ENCODE measurements at regions not wholly inside any gene's neighbourhood (a gene's known extent, or its start where the extent isn't known, plus 50 kb on each side); places are given as distances from the start of the nearest gene placed in this dataset.
A peak's percentile ranks its signal among the peaks of the same experiment; 100 is the strongest.

DNA sequence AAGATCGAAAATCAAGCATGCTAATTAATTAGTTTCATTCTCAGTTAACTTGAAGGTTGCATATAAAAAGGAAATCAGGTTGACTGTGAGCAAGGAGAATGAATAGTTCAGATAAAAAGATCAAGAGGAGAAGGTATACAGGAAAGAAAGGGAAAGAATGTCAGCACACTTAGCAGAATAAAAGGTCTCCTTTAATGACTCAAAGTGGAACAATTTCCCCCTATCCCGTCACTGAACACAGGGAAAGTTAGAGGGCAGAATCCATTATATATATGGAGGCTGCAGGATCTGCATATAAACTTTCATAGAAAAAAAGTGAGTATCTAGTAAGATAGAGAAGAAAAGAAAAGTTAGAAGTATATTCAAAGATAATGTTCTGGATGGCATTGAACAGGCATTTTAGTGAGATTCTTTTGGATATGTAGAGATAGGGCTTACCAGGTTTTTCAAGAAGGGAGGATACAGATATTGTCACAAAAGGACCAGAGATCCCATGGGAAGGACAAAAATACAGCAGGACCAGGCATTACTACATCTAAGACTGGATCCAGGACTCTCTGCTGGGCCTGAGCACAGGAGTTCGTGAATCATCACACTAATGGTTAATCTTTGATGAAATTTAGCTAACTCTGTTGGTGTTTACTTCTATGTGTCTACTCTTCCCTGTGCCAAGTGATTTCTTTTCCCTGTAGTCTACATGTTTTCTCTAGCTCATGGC, 988.2 kb upstream of the ARRDC3 start:
- no peaks in the 10 kb centered on the region for H3K36me3 ChIP-seq
- TF ChIP-seq CTCF (IDR thresholded peaks at IDR 0.05) = no peak
- FAIRE-seq = no peak
- no peaks in the 10 kb centered on the region for H3K27me3 ChIP-seq
- WGBS, 2 donors = 40 to 62% methylated on average over 3 of the region's 3 CpGs
- intact Hi-C loops (cut with DNase I) = no loop called here
- no peak overlapping the region for H3K27ac ChIP-seq
- H3K4me3 ChIP-seq = no peak overlapping the region
- no peak for ATAC-seq
- H3K4me1 ChIP-seq = no peaks in the 10 kb centered on the region
- H3K9me3 ChIP-seq = no peaks in the 10 kb centered on the region
- no peak for DNase-seq

DNA sequence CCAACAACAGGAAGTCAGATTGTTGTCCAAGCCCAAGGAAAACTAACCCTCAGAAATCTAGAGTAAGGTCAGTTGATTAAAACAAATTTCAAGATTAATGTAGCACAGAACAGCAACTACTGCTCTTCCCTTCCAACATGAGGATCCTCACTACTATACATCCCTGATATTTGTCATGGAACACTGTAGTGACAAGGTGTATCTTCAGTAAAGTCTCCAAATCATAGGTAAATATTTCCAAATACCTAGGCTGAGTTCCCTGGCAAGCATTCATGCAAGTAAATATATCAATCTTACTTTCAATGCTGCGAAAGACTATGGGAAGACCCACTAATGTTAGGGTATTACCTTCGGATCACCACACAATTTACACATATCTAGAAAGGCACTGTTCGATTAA, 986.9 kb upstream of the ARRDC3 start:
- WGBS, 2 donors = 53 to 57% methylated on average over 3 of the region's 3 CpGs
- ATAC-seq = no peak

DNA sequence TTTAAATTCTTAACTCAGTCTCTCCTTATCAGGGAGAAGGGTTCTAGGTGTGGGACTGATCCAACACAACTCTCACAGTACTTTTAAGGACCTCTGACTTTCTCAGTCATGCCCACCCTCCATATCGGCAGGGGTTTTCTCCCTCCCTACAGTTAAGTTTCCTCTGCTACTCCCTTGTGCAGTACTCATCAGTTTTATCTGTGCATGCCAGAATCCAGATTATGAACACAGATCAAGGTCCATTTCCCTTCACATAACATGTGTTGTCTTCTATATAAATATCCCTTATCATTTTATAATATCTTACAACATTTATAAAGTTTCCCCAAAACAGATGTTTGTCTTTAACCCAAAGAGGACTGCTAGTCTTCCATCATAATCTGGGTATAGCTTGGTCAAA, 986.5 kb upstream of the ARRDC3 start:
- no peak for TF ChIP-seq CTCF (IDR thresholded peaks at IDR 0.05)
- no peaks in the 10 kb centered on the region for H3K27me3 ChIP-seq
- no peak for DNase-seq
- no peaks in the 10 kb centered on the region for H3K36me3 ChIP-seq
- FAIRE-seq = no peak
- intact Hi-C loops (cut with DNase I) = no loop called here
- no peak overlapping the region for H3K27ac ChIP-seq
- WGBS, 2 donors = 70 to 76% methylated on average over 1 of the region's 1 CpG
- no peaks in the 10 kb centered on the region for H3K9me3 ChIP-seq
- no peak for ATAC-seq
- H3K4me3 ChIP-seq = no peak overlapping the region
- no peaks in the 10 kb centered on the region for H3K4me1 ChIP-seq

More for the DNA sequence above, 986.9 kb upstream of the ARRDC3 start:
- H3K4me1 ChIP-seq = no peaks in the 10 kb centered on the region
- H3K27me3 ChIP-seq = no peaks in the 10 kb centered on the region
- no peaks in the 10 kb centered on the region for H3K36me3 ChIP-seq
- H3K4me3 ChIP-seq = no peak overlapping the region
- H3K9me3 ChIP-seq = no peaks in the 10 kb centered on the region
- no peak for TF ChIP-seq CTCF (IDR thresholded peaks at IDR 0.05)
- intact Hi-C loops (cut with DNase I) = no loop called here
- no peak overlapping the region for H3K27ac ChIP-seq
- DNase-seq (no peak), FAIRE-seq (no peak)

DNA sequence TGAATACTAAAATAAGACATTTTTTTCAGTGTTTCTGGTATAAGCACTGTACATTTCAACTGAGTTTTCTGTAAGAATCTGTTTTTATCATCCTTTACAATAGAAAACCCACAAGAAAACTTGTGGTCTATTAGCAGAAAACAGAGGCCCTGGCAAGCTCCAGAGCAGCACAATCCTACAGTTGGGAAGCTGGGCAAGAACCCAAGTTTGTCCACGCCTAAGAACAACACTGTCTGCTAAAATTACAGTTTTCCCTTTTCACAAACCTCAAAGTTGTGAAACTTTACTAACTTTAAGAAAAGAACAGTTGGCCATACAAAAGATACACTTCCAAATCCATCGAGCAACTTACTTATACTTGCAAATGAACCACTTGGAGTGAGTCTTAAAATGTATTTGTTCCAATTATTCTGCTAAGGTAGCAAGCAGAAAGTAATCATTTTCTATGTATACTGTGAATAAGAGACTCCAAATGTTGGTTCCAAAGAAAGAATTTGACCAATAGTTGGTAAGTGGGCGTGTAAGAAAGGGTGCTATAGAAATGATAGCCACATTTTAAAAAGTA, 982.0 kb upstream of the ARRDC3 start:
- TF ChIP-seq CTCF (IDR thresholded peaks at IDR 0.05) = no peak
- Histone ChIP-seq H3K27ac (no peak overlapping the region), H3K27me3 (no peaks in the 10 kb centered on the region), H3K9me3 (no peaks in the 10 kb centered on the region), H3K36me3 (no peaks in the 10 kb centered on the region), H3K4me3 (no peak overlapping the region), H3K4me1 (no peaks in the 10 kb centered on the region)
- ATAC-seq (peak in 1 of 4 donors; percentile 19), DNase-seq (no peak), FAIRE-seq (no peak)
- 46 to 65% methylated on average over 3 of the region's 3 CpGs for WGBS, 2 donors
- intact Hi-C loops (cut with DNase I) = no loop called here
